Keratinocyte (primary cell): ENCODE measurements at regions not wholly inside any gene's neighbourhood (a gene's known extent, or its start where the extent isn't known, plus 50 kb on each side); places are given as distances from the start of the nearest gene placed in this dataset.

Experiments
- CTCF ChIP-seq, 3 experiments: IDR thresholded peaks in 1 of 3; conservative IDR thresholded peaks in 1 of 3; optimal IDR thresholded peaks in 1 of 3; 2 replicates in 2 of 3; 3 replicates in 1 of 3; pipeline versions ENCODE3 to v1.5.1; 2011; ENCODE audit warnings: low read length in 3 of 3, mild to moderate bottlenecking in 3 of 3, moderate library complexity in 2 of 3, control low read depth in 1 of 3, inconsistent platforms in 1 of 3; ENCODE audit not compliant: insufficient read depth in 2 of 3; ENCODE audit errors: extremely low read depth in 1 of 3
- EZH2 ChIP-seq: IDR thresholded peaks from one replicate; pipeline ENCODE4 v1.6.1; 2012; ENCODE audit warnings: inconsistent platforms, mild to moderate bottlenecking, low read length, moderate library complexity

- no peak for TF ChIP-seq EZH2
- no peak for TF ChIP-seq CTCF (optimal IDR thresholded peaks at IDR 0.05 in 1 of 3, IDR thresholded peaks at IDR 0.05 in 1 of 3, conservative IDR thresholded peaks at IDR 0.05 in 1 of 3; ENCODE audit: extremely low read depth in 1 of 3, insufficient read depth in 2 of 3, low read length in 3 of 3)
Measured at GRCh38 chr9:86867804-86868313, 79.4 kb downstream of the GAS1 start.
